Middle frontal gyrus (tissue), 1 donor: ENCODE measurements at regions not wholly inside any gene's neighbourhood (a gene's known extent, or its start where the extent isn't known, plus 50 kb on each side); places are given as distances from the start of the nearest gene placed in this dataset.

Source experiments
- DNase-seq: peaks from one replicate; pipeline ENCODE4 v3.0.0-alpha.2; 2015; ENCODE audit warnings: low spot score; ENCODE audit errors: extremely low spot score

DNA sequence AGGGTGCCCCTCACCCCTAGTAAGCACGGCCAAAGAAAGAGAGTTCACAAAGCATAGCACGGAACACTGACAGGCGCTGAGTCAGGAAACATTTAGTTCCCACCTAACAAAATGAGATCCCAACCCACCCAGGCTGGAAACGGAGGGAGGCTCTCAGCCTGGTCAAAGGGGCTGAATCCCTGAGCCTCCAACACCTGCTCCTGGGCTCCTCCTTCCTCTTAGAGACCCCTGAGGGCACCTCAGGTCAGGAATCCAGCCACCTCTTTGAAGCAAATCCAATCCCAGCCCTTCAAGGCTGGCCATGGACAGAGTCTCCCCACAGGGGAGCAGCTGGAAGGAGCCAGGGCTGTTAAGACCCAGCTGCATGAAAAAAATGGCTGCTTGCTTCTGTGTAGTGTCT lies 154.4 kb upstream of the HES1 start:
- DNase-seq = no peak

DNA sequence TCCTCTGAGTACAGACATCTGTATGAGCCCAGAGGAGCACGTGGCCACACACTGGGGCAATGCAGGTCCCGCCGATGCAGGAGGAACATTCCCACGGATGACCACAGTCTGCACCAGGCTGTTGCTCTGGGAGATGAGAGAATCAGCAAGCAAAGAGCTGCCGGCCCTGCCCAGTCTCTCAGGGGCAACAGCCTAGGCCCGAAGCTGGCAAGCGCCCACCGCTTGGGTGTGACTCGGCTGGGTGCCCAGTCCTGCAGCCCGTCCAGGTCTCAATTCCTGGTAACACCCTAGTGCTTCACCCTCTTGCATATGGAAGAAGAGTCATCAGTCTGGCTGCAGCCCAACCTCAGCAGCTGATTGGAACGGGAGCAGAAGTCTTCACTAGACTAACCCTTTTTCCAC lies 153.7 kb upstream of the HES1 start:
- no peak for DNase-seq

DNA sequence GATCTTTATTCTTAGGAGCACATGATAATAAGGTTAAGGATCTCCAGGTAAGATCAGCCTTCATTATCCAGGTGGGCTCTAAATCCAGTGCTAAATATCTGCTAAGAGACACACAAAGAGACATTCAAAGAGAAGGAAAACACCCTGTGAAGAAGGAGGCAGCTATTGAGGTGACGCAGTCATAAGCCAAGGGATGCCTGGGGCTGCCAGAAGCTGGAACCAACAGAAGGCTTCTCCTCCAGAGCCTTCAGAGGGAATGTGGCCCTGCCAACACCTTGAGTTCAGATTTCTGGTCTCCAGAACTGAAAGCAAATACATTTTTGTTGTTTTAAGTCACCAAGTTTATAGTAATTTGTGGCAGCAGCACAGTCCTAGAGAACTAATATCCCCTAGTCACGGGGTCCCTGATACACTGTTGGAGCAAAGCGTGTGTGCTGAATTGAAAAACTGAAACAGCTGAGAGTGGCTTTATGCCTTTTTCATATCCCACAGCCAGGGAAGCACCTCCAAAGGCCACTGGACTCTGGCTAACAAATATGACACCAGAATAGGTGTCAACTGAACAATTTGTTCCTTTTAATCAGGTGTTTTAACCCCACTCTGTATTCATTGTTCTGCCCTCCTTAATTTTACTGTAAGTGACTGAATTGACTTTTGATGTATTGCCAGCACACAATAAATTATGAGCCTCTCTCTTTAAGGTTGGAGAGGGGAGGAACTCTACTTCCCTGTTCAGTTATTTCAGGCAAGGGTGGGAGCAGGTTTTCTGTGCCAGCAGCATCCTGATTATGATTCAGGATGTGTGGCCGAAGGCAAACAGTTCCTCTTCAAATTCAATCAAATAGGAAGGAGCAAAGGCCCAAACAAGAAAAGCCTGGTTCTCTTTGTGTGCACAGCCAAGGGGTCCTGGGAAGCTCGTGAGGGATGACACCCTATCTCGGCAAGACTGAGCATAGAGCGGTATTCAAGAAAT lies 151.8 kb upstream of the HES1 start:
- no peak for DNase-seq

DNA sequence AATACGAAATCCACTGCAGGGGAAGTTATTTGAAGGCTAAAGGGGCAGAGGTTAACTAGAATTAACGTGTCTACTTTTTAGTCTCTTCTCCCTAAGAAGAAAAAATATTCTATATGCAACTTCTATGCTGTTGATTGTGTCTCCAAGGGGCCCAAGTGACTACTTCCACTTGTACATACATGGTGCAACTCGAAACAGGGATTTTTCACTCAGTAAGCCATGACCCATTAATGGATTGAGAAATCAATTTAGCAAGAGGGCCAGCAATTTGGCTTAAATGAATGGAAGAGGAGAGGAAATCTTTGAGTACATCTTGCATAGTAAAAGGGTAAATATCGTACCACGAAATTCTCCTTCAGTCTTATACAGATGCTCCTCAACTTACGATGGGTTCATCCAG lies 151.1 kb upstream of the HES1 start:
- no peak for DNase-seq

DNA sequence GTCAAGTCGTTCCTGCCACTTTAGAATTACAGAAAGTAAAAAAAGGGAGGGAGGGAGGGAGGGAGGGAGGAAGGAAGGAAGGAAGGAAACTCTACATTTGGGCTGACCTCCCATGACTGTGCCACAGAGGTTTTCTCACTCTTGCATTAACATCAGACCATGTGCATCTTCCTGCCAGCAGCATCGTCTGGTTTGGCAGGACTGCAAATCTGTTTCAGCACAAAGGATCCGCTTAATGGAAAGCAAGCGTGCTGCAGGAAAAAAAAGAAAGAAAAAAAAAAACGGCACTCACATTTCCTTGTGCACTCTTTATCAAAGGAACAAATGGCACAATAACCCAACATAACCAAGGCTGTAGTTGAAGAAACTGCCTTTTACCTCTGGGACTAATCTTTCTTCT lies 148.8 kb upstream of the HES1 start:
- DNase-seq = no peak

DNA sequence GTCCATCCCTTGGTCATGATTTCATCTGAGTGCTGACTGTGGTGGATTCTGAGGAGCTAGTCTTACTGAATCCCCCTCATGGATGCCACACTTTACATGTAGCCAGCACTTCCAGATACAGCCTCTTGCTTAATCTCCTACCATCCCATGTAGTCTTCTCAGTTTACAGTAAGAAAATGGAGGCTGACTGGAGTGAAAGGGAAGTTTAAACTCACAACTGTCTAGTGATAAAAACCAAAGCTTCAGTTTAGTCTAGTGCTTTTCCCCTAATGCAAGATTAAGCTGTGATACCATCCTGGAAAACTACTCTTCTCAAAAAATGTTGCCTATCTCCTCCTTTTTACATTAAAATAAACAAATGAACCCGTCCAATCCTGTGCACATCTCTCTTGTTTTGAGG lies 146.8 kb upstream of the HES1 start:
- DNase-seq = no peak

DNA sequence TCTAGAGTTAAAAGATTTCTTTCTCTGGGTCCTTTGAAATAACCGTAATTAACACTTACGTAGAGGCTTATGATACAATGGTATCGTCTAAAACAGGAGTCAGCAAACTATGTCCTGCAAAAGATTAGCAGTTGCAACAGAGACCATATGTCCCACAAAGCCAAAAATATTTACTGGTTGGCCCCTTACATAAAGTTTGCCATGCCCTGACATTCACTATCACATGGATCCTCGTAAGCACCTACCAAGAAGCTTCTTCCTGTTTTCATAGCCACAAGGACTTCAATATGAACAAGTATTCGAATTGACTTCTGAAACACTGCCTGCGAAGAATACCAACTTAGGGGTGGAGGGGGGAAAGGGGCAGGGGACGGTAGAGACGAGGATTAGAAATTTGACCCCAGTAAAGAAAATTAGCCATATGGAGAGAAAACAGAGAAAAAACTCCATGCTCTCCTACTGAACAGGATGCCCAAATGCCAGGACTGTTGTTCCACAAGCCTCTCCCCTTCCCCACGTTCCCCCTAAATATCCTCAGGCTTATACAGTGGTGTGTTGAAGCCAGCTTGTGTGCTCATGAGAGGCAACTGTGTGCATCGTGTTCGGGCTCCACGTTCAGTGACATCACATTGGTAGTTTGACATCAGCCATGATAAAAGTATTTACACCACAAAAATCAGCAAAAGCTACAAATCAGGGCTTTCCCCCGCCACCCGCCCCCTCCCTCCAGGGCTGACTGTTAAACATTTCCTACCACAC lies 144.1 kb upstream of the HES1 start:
- DNase-seq = no peak

DNA sequence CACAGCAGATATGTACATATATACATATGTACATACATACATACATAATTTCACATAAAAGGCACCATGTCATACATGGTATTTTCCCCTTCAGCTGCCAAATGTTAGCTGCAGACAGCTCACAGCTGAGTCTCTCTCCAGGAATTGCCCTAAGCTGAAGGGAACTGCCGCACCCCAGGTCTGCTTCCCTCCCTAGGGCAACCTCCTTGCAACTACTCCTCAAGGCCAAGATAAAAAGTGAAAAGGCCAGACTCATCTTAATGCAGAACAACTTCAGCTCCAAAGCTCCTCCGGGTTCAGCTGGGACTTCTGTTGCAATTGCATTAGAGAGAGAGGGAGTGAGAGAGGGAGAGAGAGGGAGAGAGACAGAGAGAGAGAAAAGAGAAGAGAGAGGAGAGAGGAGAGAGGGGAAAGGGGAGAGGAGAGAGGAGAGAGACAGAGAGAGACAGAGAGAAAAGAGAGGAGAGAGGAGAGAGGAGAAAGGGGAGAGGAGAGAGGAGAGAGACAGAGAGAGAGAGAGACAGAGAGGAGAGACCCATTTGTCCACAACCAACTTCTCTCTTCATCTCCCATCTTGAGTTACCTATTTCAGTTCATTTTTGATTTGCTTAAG lies 143.4 kb upstream of the HES1 start:
- no peak for DNase-seq

DNA sequence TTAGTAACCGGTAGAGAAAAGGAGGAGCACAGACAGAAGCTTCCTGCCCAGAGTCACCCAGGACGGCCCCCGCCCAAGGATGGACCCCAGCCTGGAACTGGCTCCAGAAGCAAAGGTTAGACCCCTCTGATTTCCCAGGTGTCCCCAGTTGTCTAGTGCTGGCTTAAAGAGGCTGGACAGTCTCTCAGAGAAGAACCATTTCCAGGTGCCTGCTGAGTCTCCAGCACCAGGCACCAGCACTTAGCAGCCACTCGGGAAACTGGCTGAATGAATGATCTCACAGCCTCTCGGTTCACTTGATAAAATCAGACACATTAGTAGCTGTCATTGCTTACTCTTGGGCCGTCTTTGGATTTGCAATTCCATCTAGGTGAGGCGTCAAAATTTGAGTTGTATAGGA lies 139.7 kb upstream of the HES1 start:
- no peak for DNase-seq

DNA sequence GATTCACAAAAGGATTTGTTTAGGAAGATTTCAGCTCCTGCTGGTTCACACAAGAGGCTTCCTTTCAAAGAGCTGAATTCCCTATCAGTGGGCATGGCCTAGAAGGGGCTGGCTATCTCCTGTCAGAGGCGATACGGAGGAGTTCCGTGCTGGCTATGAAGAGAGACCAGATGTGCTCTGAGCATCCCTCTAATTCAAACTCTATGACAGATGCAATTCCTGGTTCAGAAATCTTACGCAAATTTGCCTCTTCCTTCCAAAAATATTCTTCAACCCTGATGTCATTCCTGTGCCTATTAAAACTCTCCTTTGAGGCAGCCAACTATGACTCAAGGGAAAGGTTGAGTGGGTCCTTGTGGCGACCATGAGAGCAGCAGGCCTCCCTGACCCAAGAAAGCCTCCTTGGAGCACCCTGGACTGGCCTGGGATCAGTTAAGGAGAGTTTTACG lies 139.3 kb upstream of the HES1 start:
- no peak for DNase-seq

DNA sequence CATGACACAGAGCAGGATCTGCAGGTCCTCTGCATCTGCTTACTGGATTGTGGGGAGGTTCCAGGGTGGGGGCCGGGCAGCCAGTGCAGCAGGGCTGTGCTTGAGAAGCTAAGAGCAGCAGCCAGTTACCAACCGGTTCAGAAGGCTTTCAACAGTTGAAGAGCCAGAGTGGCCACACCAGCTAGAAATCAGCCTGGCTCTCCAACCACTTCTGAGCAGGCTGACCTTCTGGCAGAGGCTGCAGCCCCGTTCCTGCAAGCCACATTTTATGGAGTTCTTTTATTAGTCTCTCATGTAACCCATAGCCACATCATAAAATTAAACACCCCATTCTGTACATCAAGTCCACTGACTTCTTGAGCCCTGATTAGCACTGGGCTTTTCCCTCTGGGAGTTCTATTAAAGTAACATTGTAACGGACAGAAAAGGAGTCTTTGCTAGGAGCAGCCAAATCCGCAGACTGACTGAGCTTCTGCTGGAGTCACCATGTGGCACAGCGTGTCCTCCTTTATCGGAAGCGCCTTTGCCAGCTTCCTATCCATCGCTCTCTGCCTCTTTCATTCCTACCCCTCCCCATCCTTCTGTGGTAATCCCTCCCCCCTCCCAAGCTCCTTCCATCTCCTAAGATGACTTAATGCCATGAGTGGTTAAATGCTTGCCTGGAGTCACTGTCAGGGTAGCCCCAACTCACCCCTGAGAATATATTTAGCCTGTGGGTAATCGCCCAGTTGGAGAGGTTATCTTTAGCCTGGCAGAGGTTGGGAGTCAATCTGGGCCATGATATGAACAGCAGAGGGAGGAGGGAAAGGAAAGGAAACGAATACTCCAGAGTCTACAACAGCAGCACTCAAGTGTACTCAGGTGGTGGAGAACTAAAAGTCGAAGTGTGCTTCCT lies 138.5 kb upstream of the HES1 start:
- DNase-seq = no peak

DNA sequence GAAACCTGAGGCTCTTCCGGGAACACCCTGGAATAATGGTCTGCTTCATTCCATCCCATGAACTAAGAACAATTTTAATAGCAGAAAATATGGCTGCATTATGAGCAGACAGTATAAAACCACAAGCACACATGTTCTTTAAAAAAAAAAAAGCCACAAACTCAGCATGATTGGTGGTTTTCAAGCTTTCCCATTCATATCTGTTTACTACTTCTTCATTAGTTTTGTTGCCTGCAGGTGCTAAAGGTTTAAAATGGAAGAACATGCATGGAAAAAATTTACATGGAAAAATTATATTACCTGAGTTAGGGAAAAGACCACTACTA lies 137.9 kb upstream of the HES1 start:
- DNase-seq = no peak

DNA sequence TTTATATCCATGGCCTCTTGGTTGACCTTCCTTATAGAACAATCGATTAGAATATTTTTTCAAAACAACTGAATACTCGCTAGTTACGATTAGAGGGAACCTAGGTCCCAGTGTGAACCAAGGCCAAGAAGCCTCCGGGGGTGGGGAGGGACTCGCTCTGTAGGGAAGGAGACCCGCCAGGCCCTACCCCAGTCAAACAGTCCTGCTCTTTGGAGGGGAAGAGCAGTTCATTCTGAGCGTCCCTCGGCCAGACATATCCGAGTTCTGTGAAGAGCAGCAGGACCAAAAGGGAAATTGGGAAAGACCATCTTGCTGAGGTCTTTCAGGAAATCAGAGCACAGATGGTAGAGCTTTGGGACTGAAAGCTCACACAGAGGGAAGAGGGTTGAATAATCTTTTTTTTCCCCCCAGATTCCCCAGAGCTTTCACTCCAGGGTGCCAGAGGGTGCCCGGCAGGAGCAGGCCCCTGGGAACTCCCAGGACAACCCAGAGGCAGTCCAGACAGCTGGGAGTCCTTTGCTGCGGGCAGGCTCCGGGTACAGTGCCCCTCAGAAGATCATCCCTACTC lies 137.2 kb upstream of the HES1 start:
- no peak for DNase-seq

DNA sequence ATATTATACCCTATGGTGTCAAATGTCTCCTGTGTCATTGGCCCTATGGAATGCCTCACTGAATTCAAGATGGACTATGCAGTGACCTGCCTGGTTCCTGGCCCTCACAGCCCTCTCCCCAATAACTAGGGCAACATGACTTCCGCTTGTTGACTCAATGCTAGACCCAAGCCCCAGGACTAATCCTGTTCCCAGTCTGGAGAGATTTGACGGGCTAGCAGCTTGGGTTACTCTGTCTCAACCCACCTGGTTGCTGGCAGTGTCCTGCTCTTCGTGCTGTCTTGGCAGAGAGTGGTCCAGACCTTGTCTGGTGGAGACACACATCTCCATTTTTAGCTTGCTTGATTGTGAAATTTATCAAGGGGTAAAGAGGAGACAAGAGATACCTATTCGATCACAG lies 135.8 kb upstream of the HES1 start:
- DNase-seq = no peak

DNA sequence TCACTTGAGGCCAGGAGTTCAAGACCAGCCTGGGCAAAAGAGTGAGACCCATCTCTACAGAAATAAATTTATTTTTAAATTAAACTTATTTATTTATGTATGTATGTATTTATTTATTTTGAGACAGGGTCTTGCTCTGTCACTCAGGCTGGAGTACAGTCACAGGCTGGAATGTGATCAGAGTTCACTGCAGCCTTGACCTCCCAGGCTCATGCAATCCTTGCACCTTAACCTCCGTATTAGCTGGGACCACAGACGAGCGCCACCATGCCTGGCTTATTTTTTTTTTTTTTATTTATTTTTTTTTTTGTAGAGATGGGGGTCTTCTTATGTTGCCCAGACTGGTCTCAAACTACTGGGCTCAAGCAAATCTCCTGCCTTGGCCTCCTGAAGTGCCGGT lies 135.2 kb upstream of the HES1 start:
- DNase-seq = no peak

DNA sequence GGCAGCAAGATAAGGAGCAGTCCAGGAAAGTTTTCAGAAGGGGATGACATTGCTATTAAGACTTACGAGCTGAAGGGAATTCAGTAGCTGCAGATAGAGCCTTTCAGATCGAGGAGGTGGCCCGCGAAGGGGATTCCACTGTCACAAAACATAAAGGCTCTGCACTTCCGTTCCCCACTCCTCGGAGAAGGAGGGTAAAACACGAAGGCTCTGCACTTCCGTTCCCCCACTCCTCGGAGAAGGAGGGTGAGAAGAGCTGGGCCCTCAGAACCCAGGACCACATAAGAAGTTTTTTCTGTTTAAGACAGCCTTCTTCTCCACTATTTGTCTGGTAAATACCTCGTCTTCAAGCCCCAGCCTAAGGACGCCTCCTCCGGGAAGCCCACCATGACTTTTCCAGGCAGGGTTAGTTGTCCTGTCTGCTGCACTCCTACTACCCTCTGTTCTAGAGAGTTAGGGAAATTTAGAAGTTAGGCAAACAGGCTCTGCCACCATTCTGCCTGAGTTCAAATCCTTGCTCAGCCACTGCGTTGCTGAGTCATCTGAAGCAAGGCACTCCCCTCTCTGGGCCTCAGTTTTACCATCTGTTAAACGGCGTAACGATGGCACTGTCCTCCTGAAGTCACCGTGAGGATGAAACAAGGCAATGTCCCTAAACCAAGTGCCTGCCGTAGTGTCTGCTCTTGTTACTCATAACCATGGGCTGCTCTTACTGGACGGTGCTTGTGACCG lies 134.1 kb upstream of the HES1 start:
- no peak for DNase-seq

DNA sequence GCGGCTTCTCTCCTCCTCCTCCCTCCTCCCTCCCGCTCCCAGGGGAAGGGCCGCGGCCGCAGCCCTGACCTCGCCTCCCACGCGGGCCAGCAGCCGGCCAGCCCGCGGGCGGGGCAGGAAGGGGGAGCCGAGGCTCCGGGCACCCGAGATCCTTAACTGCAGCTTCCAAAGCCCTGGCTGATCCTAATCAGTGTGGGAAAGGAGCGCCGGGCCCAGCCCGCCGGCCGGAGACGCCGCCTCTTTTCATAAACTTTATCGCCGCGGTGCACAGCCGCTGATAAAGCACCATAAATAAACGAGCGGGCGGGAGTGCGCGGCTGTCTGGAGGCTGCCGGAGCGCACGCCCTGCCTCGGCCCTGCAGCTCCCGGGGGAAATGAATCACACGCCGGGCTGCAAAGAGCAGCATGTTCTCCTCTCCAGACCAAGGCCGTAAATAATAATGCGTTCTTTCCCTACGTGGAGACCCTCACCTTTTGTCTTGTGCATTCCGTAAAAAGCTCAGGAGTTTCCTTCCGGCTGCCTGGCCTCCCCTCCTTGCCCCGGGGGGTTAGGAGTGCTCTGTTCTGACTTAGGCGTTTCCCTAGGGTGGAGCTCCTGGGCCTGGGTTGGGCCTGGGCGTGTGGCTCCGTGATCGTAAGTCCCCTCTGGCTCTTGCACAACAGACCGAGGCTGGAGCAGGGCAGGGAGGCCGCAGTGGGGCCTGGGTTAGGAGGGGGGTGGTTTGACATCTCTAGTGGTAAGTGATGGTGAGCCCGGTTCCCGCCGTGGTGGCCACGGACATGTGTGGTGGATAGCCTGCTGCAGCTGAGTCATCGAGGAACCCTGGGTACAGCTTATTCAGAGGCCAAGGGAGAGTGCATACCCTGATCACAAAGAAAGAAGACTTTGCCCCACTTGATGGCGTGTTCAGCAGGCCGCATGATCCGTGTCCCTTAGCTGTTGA lies 132.6 kb upstream of the HES1 start:
- DNase-seq = no peak

DNA sequence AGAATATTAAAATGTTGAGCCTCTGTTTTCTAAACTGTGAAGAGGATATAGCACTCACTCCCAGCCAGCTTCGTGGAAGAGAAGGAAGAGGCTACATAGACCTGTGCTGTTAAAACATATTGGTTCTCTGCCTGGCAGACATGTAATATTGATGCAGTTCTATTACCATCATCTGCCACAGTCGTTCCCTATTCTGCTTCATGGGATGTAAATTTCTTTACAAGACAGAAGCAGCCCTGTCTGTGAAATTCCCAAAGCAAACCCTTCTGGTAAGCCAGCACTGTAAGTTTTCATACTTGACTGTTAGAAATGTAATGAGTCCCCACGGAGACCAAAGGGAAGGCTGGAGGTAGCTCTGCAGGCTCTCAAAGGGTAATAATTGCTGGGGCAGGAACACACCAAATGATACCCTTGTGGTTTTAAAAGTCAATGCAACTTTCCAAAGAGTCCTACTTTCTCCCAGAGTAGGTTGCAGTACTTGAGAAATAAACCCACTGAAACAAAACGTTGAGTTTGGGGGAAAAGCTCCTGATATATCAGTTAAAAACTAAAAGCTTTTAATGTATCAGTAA lies 129.9 kb upstream of the HES1 start:
- DNase-seq = no peak
